ENCODE measurements at regions not wholly inside any gene's neighbourhood (a gene's known extent, or its start where the extent isn't known, plus 50 kb on each side); places are given as distances from the start of the nearest gene placed in this dataset.

- in situ Hi-C loops (cut with HindIII; ENCODE audit: low sequenced_read_pairs): no loop called here
- no peak for DNase-seq (ENCODE audit: low read depth, low spot score)
- no peak for TF ChIP-seq CTCF (IDR thresholded peaks at IDR 0.05; ENCODE audit: low read depth, low read length)
- H3K4me3 ChIP-seq (ENCODE audit: low read depth, low read length): no peak overlapping the region
Observed at GRCh38 chr5:105726093-105726492, 1944.6 kb downstream of the EFNA5 start.

GRCh38 chr5:105708442-105708841 lies 1962.3 kb downstream of the EFNA5 start:
- H3K4me3 ChIP-seq (ENCODE audit: low read depth, low read length): no peak overlapping the region
- in situ Hi-C loops (cut with HindIII; ENCODE audit: low sequenced_read_pairs): no loop called here
- TF ChIP-seq CTCF (IDR thresholded peaks at IDR 0.05; ENCODE audit: low read depth, low read length): no peak
- no peak for DNase-seq (ENCODE audit: low read depth, low spot score)

- DNase-seq (ENCODE audit: low read depth, low spot score): no peak
- no peak for TF ChIP-seq CTCF (IDR thresholded peaks at IDR 0.05; ENCODE audit: low read depth, low read length)
- no peak overlapping the region for H3K4me3 ChIP-seq (ENCODE audit: low read depth, low read length)
- in situ Hi-C loops (cut with HindIII; ENCODE audit: low sequenced_read_pairs): no loop called here
Observed at GRCh38 chr5:105702323-105702722, 1968.4 kb downstream of the EFNA5 start.

GRCh38 chr5:105696440-105696839 lies 1974.3 kb downstream of the EFNA5 start:
- TF ChIP-seq CTCF (IDR thresholded peaks at IDR 0.05; ENCODE audit: low read depth, low read length): no peak
- no peak overlapping the region for H3K4me3 ChIP-seq (ENCODE audit: low read depth, low read length)
- no peak for DNase-seq (ENCODE audit: low read depth, low spot score)
- in situ Hi-C loops (cut with HindIII; ENCODE audit: low sequenced_read_pairs): no loop called here

GRCh38 chr5:105695941-105696340 lies 1974.8 kb downstream of the EFNA5 start:
- in situ Hi-C loops (cut with HindIII; ENCODE audit: low sequenced_read_pairs): no loop called here
- no peak overlapping the region for H3K4me3 ChIP-seq (ENCODE audit: low read depth, low read length)
- TF ChIP-seq CTCF (IDR thresholded peaks at IDR 0.05; ENCODE audit: low read depth, low read length): no peak
- no peak for DNase-seq (ENCODE audit: low read depth, low spot score)

GRCh38 chr5:105689596-105689995 lies 1981.1 kb downstream of the EFNA5 start:
- H3K4me3 ChIP-seq (ENCODE audit: low read depth, low read length): no peak overlapping the region
- TF ChIP-seq CTCF (IDR thresholded peaks at IDR 0.05; ENCODE audit: low read depth, low read length): no peak
- no peak for DNase-seq (ENCODE audit: low read depth, low spot score)
- in situ Hi-C loops (cut with HindIII; ENCODE audit: low sequenced_read_pairs): no loop called here

GRCh38 chr5:105688227-105688792 lies 1982.4 kb downstream of the EFNA5 start:
- in situ Hi-C loops (cut with HindIII; ENCODE audit: low sequenced_read_pairs): no loop called here
- no peak for DNase-seq (ENCODE audit: low read depth, low spot score)
- H3K4me3 ChIP-seq (ENCODE audit: low read depth, low read length): no peak overlapping the region
- no peak for TF ChIP-seq CTCF (IDR thresholded peaks at IDR 0.05; ENCODE audit: low read depth, low read length)
